ENCODE measurements at regions not wholly inside any gene's neighbourhood (a gene's known extent, or its start where the extent isn't known, plus 50 kb on each side); places are given as distances from the start of the nearest gene placed in this dataset.

DNA sequence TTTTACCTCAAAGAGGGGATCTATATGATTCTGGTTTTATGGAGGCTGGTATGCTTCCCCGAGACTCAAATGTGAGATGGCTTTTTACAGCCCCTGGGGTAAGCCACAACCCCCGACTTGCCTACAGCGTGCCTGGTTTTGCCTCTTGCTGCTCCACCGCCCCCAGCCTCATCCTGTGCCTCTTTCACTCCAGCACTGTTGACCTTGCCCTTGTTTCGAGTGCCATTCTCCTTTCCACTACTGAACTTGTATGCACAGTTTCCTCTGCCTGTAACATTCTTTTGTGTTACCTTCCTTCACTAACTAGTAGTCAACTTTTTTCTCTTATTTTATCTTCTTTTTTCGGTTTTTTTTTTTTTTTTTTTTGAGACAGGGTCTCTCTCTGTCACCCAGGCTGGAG, 219.0 kb upstream of the ZBED5 start:
- no peak for TF ChIP-seq CEBPB (IDR thresholded peaks at IDR 0.05)
- TF ChIP-seq FOXM1 (IDR thresholded peaks at IDR 0.05; ENCODE audit: borderline replicate concordance, low read depth), result no peak
- no peak for TF ChIP-seq TAF1 (IDR thresholded peaks at IDR 0.05; ENCODE audit: low read depth)
- TF ChIP-seq TCF12 (IDR thresholded peaks at IDR 0.05; ENCODE audit: low read depth), result no peak
- no peak for TF ChIP-seq EGR1 (IDR thresholded peaks at IDR 0.05)
- TF ChIP-seq RAD21 (IDR thresholded peaks at IDR 0.05; ENCODE audit: low read depth), result no peak
- no peak for TF ChIP-seq CREB1 (IDR thresholded peaks at IDR 0.05; ENCODE audit: low read depth)
- no peak for TF ChIP-seq EP300 (IDR thresholded peaks at IDR 0.05; ENCODE audit: borderline replicate concordance)

Measured in Ishikawa (cell line).